ENCODE measurements at regions not wholly inside any gene's neighbourhood (a gene's known extent, or its start where the extent isn't known, plus 50 kb on each side); places are given as distances from the start of the nearest gene placed in this dataset.

GRCh38 chr10:105506262-105506661 lies 865.2 kb downstream of the SORCS3 start:
- DNase-seq, result no peak

- no peak for DNase-seq
Observed at GRCh38 chr10:105503714-105504113, 862.6 kb downstream of the SORCS3 start.

- DNase-seq, result no peak
Observed at GRCh38 chr10:105502058-105502457, 861.0 kb downstream of the SORCS3 start.

GRCh38 chr10:105494944-105495343 lies 853.9 kb downstream of the SORCS3 start:
- DNase-seq, result no peak

- DNase-seq, result no peak
Observed at GRCh38 chr10:105494303-105494702, 853.2 kb downstream of the SORCS3 start.

GRCh38 chr10:105473170-105473569 lies 832.1 kb downstream of the SORCS3 start:
- no peak for DNase-seq

- DNase-seq, result no peak
Observed at GRCh38 chr10:105468759-105469158, 827.7 kb downstream of the SORCS3 start.

GRCh38 chr10:105466521-105466920 lies 825.4 kb downstream of the SORCS3 start:
- DNase-seq, result no peak

- no peak for DNase-seq
Observed at GRCh38 chr10:105434970-105435369, 793.9 kb downstream of the SORCS3 start.

- DNase-seq, result no peak
Observed at GRCh38 chr10:105413997-105414396, 772.9 kb downstream of the SORCS3 start.

- DNase-seq, result no peak
Observed at GRCh38 chr10:105409370-105409769, 768.3 kb downstream of the SORCS3 start.

- no peak for DNase-seq
Observed at GRCh38 chr10:105406488-105406887, 765.4 kb downstream of the SORCS3 start.

- no peak for DNase-seq
Observed at GRCh38 chr10:105398202-105398601, 757.1 kb downstream of the SORCS3 start.

- DNase-seq, result no peak
Observed at GRCh38 chr10:105391670-105392351, 750.7 kb downstream of the SORCS3 start.

GRCh38 chr10:105387971-105388370 lies 746.9 kb downstream of the SORCS3 start:
- DNase-seq, result no peak

GRCh38 chr10:105383978-105384377 lies 742.9 kb downstream of the SORCS3 start:
- DNase-seq, result no peak

GRCh38 chr10:105370692-105371091 lies 729.6 kb downstream of the SORCS3 start:
- no peak for DNase-seq

- DNase-seq, result no peak
Observed at GRCh38 chr10:105359708-105360107, 718.6 kb downstream of the SORCS3 start.

GRCh38 chr10:105358911-105359310 lies 717.8 kb downstream of the SORCS3 start:
- no peak for DNase-seq

- no peak for DNase-seq
Observed at GRCh38 chr10:105356626-105357025, 715.5 kb downstream of the SORCS3 start.

GRCh38 chr10:105354010-105354409 lies 712.9 kb downstream of the SORCS3 start:
- DNase-seq, result no peak

- no peak for DNase-seq
Observed at GRCh38 chr10:105352827-105353226, 711.7 kb downstream of the SORCS3 start.

GRCh38 chr10:105352281-105352680 lies 711.2 kb downstream of the SORCS3 start:
- no peak for DNase-seq

- DNase-seq, result no peak
Observed at GRCh38 chr10:105351187-105351586, 710.1 kb downstream of the SORCS3 start.

GRCh38 chr10:105347487-105347886 lies 706.4 kb downstream of the SORCS3 start:
- no peak for DNase-seq
